HepG2 (cell line): ENCODE measurements at regions not wholly inside any gene's neighbourhood (a gene's known extent, or its start where the extent isn't known, plus 50 kb on each side); places are given as distances from the start of the nearest gene placed in this dataset.

ENCODE experiments used
- ATAC-seq: fragments of 200-7000 bp; cut with Tn5 transposase; 3 replicates; pipeline ENCODE4 v1.9.1; 2020; ENCODE audit warnings: mild to moderate bottlenecking, moderate library complexity
- BruUV-seq: library from RNA; stranded (reverse); fragments of 400-500 nt; replicated peaks from 2 replicates; lab custom pipeline; 2021; lab: Mats Ljungman, UMichigan
- CTCF ChIA-PET: fragments of 300-600 bp; formaldehyde crosslinking; extraction: SDS; loops from one replicate; lab custom pipeline; 2021; ENCODE audit warnings: low total read pairs, inconsistent platforms, low intra/inter-chr PET ratio; lab: Yijun Ruan, JAX
- POLR2A ChIA-PET: fragments of 350-600 bp; sonication (Branson Sonifier 250); formaldehyde crosslinking; loops from one replicate; lab custom pipeline; 2020; ENCODE audit warnings: antibody characterized with exemption, inconsistent platforms; lab: Yijun Ruan, JAX
- DNase-seq: peaks from one replicate; pipeline ENCODE4 v3.0.0-alpha.2; 2015; ENCODE audit warnings: low spot score
- FAIRE-seq: peaks from 3 replicates; lab custom pipeline; 2011; peaks lifted over from hg19 to GRCh38; lab: Jason Lieb, UNC
- H2AFZ ChIP-seq: one replicate; pipeline ENCODE4 v1.6.1; 2011; ENCODE audit warnings: low read length, inconsistent platforms
- H3K27ac ChIP-seq: fragments of 300-600 bp; 3 replicates; pipeline ENCODE4 v1.8.0; 2011; ENCODE audit warnings: mixed run types, mild to moderate bottlenecking, mixed read lengths, low read length, inconsistent platforms; ENCODE audit not compliant: insufficient read depth; ENCODE audit errors: extremely low read length
- H3K27me3 ChIP-seq, 2 experiments: fragments of 200-600 bp in 1 of 2; 2 replicates in 1 of 2; 3 replicates in 1 of 2; pipeline versions ENCODE4 v1.6.0 to v1.8.0; 2011; ENCODE audit warnings: low read length in 2 of 2, mild to moderate bottlenecking in 2 of 2, moderate library complexity in 2 of 2, inconsistent platforms in 1 of 2; ENCODE audit not compliant: insufficient read depth in 2 of 2, control insufficient read depth in 1 of 2
- H3K36me3 ChIP-seq, 2 experiments: fragments of 200-600 bp in 1 of 2; replicated peaks in 1 of 2; 2 replicates in 1 of 2; 3 replicates in 1 of 2; pipeline versions ENCODE4 v1.5.1 to v1.8.0; 2011; ENCODE audit warnings: low read length in 2 of 2, inconsistent platforms in 1 of 2; ENCODE audit not compliant: insufficient read depth in 2 of 2, control insufficient read depth in 1 of 2
- H3K4me1 ChIP-seq: 2 replicates; pipeline ENCODE4 v1.5.1; 2012; ENCODE audit warnings: low read length, inconsistent platforms; ENCODE audit not compliant: insufficient read depth
- H3K4me2 ChIP-seq: 2 replicates; pipeline ENCODE4 v1.6.0; 2011; ENCODE audit warnings: low read depth, low read length, inconsistent platforms
- H3K4me3 ChIP-seq, 3 experiments: fragments of 200-600 bp in 1 of 3; sonication (generic), shearing (Covaris generic) in 1 of 3; replicated peaks in 1 of 3; 2 replicates each; pipeline ENCODE4 v1.5.1; 2011 to 2016; ENCODE audit warnings: low read length in 3 of 3, inconsistent platforms in 2 of 3, low read depth in 2 of 3, mild to moderate bottlenecking in 2 of 3, control low read depth in 1 of 3, mixed read lengths in 1 of 3; ENCODE audit not compliant: insufficient read depth in 1 of 3
- H3K79me2 ChIP-seq: one replicate; pipeline ENCODE4 v1.6.1; 2011; ENCODE audit warnings: low read length, inconsistent platforms; ENCODE audit not compliant: insufficient read depth
- H3K9ac ChIP-seq: 2 replicates; pipeline ENCODE4 v1.6.0; 2011; ENCODE audit warnings: mild to moderate bottlenecking, low read depth, low read length, inconsistent platforms; ENCODE audit not compliant: insufficient read depth
- H3K9me3 ChIP-seq: 2 replicates; pipeline ENCODE4 v1.5.1; 2012; ENCODE audit warnings: mild to moderate bottlenecking, low read length
- H4K20me1 ChIP-seq: 2 replicates; pipeline ENCODE4 v1.6.0; 2011; ENCODE audit warnings: inconsistent platforms, mild to moderate bottlenecking, low read length, moderate library complexity; ENCODE audit not compliant: insufficient read depth
- CHD2 ChIP-seq: IDR thresholded peaks from 2 replicates; pipeline ENCODE4 v1.6.1; 2011; ENCODE audit warnings: low read depth, low read length, improper control_type of control experiment
- GPN1 ChIP-seq: sonication (generic); formaldehyde crosslinking; IDR thresholded peaks from 2 replicates; pipeline ENCODE4 v1.5.1; 2020; ENCODE audit warnings: missing genetic modification reagents, borderline replicate concordance
- HOXA9 ChIP-seq: sonication (generic); formaldehyde crosslinking; IDR thresholded peaks from 2 replicates; pipeline ENCODE4 v1.8.1; 2022; ENCODE audit warnings: missing genetic modification reagents, mild to moderate bottlenecking, moderate library complexity, borderline replicate concordance
- MEIS2 ChIP-seq: sonication (generic); formaldehyde crosslinking; IDR thresholded peaks from 2 replicates; pipeline ENCODE4 v1.9.0; 2021; ENCODE audit warnings: mild to moderate bottlenecking, missing genetic modification reagents
- PLRG1 ChIP-seq: fragments of 450-650 bp; conservative IDR thresholded peaks from 2 replicates; pipeline ENCODE4 v1.6.1; 2016
- POLR2G ChIP-seq: fragments of 200-400 bp; formaldehyde crosslinking; IDR thresholded peaks from 2 replicates; pipeline ENCODE4 v1.6.1; 2018; ENCODE audit warnings: mild to moderate bottlenecking, low read depth, low read length, moderate library complexity
- SAP130 ChIP-seq: IDR thresholded peaks from 2 replicates; pipeline ENCODE4 v1.6.1; 2016; ENCODE audit warnings: low read depth
- YEATS4 ChIP-seq: sonication (generic); formaldehyde crosslinking; IDR thresholded peaks from 2 replicates; pipeline ENCODE4 v1.4.0; 2020; ENCODE audit warnings: missing genetic modification reagents, borderline replicate concordance
- ZGPAT ChIP-seq: IDR thresholded peaks from 2 replicates; pipeline ENCODE4 v1.6.1; 2016; ENCODE audit warnings: mild to moderate bottlenecking
- ZNF3 ChIP-seq: IDR thresholded peaks from 2 replicates; pipeline ENCODE4 v1.7.0; 2017; ENCODE audit warnings: inconsistent platforms
- ZNF335 ChIP-seq: sonication (generic); formaldehyde crosslinking; IDR thresholded peaks from 2 replicates; pipeline ENCODE4 v1.4.0; 2020; ENCODE audit warnings: missing genetic modification reagents
- WGBS: methylation state at CpG from one replicate; pipeline ENCODE4 v1.1.6; 2017; ENCODE audit warnings: low lambda C conversion rate; 5-methylcytosine and 5-hydroxymethylcytosine counted together
- in situ Hi-C: cut with HindIII; loops from 2 replicates; pipeline ENCODE4 v1.10.0; 2017; ENCODE audit warnings: low pct_unique_long_range_greater_than_20kb; ENCODE audit not compliant: extremely low pct_ligation_motif_present
- intact Hi-C: fragments of 100-400 bp; cut with micrococcal nuclease; formaldehyde crosslinking; loops from one replicate; pipeline ENCODE4 v1.10.0; 2022; ENCODE audit not compliant: unreplicated experiment

GRCh38 chr21:31788581-31788980 lies 56.7 kb upstream of the SCAF4 start:
- Histone ChIP-seq H3K4me3 (no peak overlapping the region), H3K27me3 (peaks cover 1 to 9% of the 10 kb centered on the region in 2 experiments; a peak in 3 of 5 replicates), H3K4me1 (no peaks in the 10 kb centered on the region), H3K27ac (no peak overlapping the region), H3K4me2 (no peak overlapping the region), H3K36me3 (no peaks in the 10 kb centered on the region), H4K20me1 (no peaks in the 10 kb centered on the region), H2AFZ (no peak overlapping the region), H3K9me3 (no peaks in the 10 kb centered on the region), H3K79me2 (no peaks in the 10 kb centered on the region), H3K9ac (no peak overlapping the region)
- CTCF ChIA-PET = no interaction called here
- TF ChIP-seq HOXA9 (no peak), ZGPAT (CRISPR knock-in tag) (no peak), SAP130 (no peak), ZNF3 (CRISPR knock-in tag) (no peak), CHD2 (no peak), ZNF335 (no peak), PLRG1 (no peak), GPN1 (CRISPR knock-in tag) (no peak), YEATS4 (no peak), POLR2G (no peak), MEIS2 (CRISPR knock-in tag) (no peak)
- DNase-seq = no peak
- intact Hi-C loops = no loop called here
- no peak for ATAC-seq
- POLR2A ChIA-PET = no interaction called here
- in situ Hi-C loops = no loop called here
- no peak for FAIRE-seq
- WGBS = 98% methylated on average over 4 of the region's 4 CpGs
- no TSS peak for BruUV-seq
